ENCODE measurements at regions not wholly inside any gene's neighbourhood (a gene's known extent, or its start where the extent isn't known, plus 50 kb on each side); places are given as distances from the start of the nearest gene placed in this dataset.
A peak's percentile ranks its signal among the peaks of the same experiment; 100 is the strongest.

DNA sequence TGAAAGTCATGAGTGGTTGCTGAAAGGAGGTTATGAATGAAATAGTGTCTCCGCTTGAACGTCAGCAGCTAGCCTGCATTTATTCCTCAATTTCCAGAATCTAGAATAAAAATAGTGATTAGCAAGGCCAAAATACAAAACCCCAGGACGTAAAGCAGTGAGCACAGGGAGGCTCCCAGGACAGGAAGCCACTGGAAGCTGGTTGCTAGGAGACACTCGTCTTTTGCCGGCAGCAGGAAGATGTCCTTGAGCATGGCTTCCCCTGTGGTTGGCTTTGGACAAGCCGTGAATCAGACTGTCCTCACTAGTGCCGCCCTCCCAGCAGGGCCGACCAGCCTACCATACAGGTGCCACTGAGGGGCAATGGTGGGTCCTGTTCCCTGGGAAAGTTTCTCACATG, 374.4 kb downstream of the MTX2 start:
- FAIRE-seq (no peak), DNase-seq (ENCODE audit: low spot score) (peak; percentile 26), ATAC-seq (peak; percentile 79)
- Histone ChIP-seq H3K27me3 (ENCODE audit: control insufficient read depth in 1 of 2, insufficient read depth in 2 of 2, low read length in 2 of 2) (peaks cover 1 to 64% of the 10 kb centered on the region in 2 experiments; a peak in 4 of 5 replicates), H3K4me2 (ENCODE audit: low read depth, low read length) (no peak overlapping the region), H3K79me2 (ENCODE audit: insufficient read depth, low read length) (no peaks in the 10 kb centered on the region), H2AFZ (ENCODE audit: low read length) (no peak overlapping the region), H3K27ac (ENCODE audit: extremely low read length, insufficient read depth, low read length) (no peak overlapping the region), H4K20me1 (ENCODE audit: insufficient read depth, low read length) (no peaks in the 10 kb centered on the region), H3K4me3 (replicated peaks in 1 of 3; ENCODE audit: insufficient read depth in 1 of 3, low read depth in 2 of 3, low read length in 3 of 3) (no peak overlapping the region), H3K4me1 (ENCODE audit: insufficient read depth, low read length) (no peaks in the 10 kb centered on the region), H3K36me3 (replicated peaks in 1 of 2; ENCODE audit: control insufficient read depth in 1 of 2, insufficient read depth in 2 of 2, low read length in 2 of 2) (no peaks in the 10 kb centered on the region), H3K9me3 (ENCODE audit: low read length) (no peaks in the 10 kb centered on the region), H3K9ac (ENCODE audit: insufficient read depth, low read depth, low read length) (no peak overlapping the region)
- WGBS (ENCODE audit: low lambda C conversion rate), result 17% methylated on average over 8 of the region's 8 CpGs
- in situ Hi-C loops (cut with HindIII; ENCODE audit: extremely low pct_ligation_motif_present, low pct_unique_long_range_greater_than_20kb), result no loop called here
- ChIA-PET POLR2A (no interaction called here), CTCF (ENCODE audit: low intra/inter-chr PET ratio, low total read pairs) (no interaction called here)
- BruUV-seq (replicated peaks), result no TSS peak
- intact Hi-C loops (cut with micrococcal nuclease; ENCODE audit: unreplicated experiment), result no loop called here
- TF ChIP-seq RFX3 (CRISPR knock-in tag; IDR thresholded peaks at IDR 0.05), result peak; percentile 65
- TF ChIP-seq NCOR1 (IDR thresholded peaks at IDR 0.05; ENCODE audit: borderline replicate concordance, low read length), result no peak
- TF ChIP-seq RFX1 (IDR thresholded peaks at IDR 0.05), result peak; percentile 37; the same call in 1 of the 2 replicates
- TF ChIP-seq NFE2L1 (CRISPR knock-in tag; IDR thresholded peaks at IDR 0.05; ENCODE audit: borderline replicate concordance), result no peak
- TF ChIP-seq ZNF253 (CRISPR knock-in tag; IDR thresholded peaks at IDR 0.05; ENCODE audit: borderline replicate concordance), result no peak
- TF ChIP-seq, protein P1, sequence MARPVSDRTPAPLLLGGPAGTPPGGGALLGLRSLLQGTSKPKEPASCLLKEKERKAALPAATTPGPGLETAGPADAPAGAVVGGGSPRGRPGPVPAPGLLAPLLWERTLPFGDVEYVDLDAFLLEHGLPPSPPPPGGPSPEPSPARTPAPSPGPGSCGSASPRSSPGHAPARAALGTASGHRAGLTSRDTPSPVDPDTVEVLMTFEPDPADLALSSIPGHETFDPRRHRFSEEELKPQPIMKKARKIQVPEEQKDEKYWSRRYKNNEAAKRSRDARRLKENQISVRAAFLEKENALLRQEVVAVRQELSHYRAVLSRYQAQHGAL (CRISPR knock-in tag; IDR thresholded peaks at IDR 0.05; ENCODE audit: not compliant biosample characterization), result no peak

DNA sequence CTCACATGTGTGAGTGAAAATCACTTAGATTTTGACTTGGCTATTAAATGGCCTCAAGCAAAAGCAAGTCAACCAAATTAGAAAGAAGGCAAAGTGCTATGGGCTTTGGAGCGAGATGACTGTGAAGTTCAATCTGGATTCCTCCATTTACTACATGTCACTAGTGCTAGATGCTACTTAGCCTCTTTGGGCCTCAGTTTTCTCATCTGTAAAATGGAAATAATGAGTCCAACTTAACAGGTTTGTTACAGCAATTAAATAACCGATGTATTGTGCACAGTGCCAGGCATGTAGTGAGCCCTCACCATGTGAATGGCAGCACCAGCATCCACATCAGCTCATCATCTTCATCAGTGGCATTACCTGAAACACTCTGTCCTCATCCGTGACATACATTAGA, 376.3 kb downstream of the MTX2 start:
- Histone ChIP-seq H3K9me3 (ENCODE audit: low read length) (no peaks in the 10 kb centered on the region), H3K79me2 (ENCODE audit: insufficient read depth, low read length) (no peaks in the 10 kb centered on the region), H2AFZ (ENCODE audit: low read length) (no peak overlapping the region), H3K4me1 (ENCODE audit: insufficient read depth, low read length) (no peaks in the 10 kb centered on the region), H3K4me2 (ENCODE audit: low read depth, low read length) (no peak overlapping the region), H4K20me1 (ENCODE audit: insufficient read depth, low read length) (no peaks in the 10 kb centered on the region), H3K36me3 (replicated peaks in 1 of 2; ENCODE audit: control insufficient read depth in 1 of 2, insufficient read depth in 2 of 2, low read length in 2 of 2) (no peaks in the 10 kb centered on the region), H3K9ac (ENCODE audit: insufficient read depth, low read depth, low read length) (no peak overlapping the region), H3K27me3 (ENCODE audit: control insufficient read depth in 1 of 2, insufficient read depth in 2 of 2, low read length in 2 of 2) (peaks cover 0 to 57% of the 10 kb centered on the region in 2 experiments; a peak in 4 of 5 replicates), H3K27ac (ENCODE audit: extremely low read length, insufficient read depth, low read length) (no peak overlapping the region), H3K4me3 (replicated peaks in 1 of 3; ENCODE audit: insufficient read depth in 1 of 3, low read depth in 2 of 3, low read length in 3 of 3) (no peak overlapping the region)
- no peak for FAIRE-seq
- intact Hi-C loops (cut with micrococcal nuclease; ENCODE audit: unreplicated experiment) (no loop called here), in situ Hi-C loops (cut with HindIII; ENCODE audit: extremely low pct_ligation_motif_present, low pct_unique_long_range_greater_than_20kb) (no loop called here)
- no peak for ATAC-seq
- CTCF ChIA-PET (ENCODE audit: low intra/inter-chr PET ratio, low total read pairs), result no interaction called here
- no TSS peak for BruUV-seq (replicated peaks)
- WGBS (ENCODE audit: low lambda C conversion rate), result 13% methylated on average over 3 of the region's 3 CpGs
- POLR2A ChIA-PET, result no interaction called here
- DNase-seq (ENCODE audit: low spot score), result no peak
- TF ChIP-seq, protein P2, sequence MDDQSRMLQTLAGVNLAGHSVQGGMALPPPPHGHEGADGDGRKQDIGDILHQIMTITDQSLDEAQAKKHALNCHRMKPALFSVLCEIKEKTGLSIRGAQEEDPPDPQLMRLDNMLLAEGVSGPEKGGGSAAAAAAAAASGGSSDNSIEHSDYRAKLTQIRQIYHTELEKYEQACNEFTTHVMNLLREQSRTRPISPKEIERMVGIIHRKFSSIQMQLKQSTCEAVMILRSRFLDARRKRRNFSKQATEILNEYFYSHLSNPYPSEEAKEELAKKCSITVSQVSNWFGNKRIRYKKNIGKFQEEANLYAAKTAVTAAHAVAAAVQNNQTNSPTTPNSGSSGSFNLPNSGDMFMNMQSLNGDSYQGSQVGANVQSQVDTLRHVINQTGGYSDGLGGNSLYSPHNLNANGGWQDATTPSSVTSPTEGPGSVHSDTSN (CRISPR knock-in tag; IDR thresholded peaks at IDR 0.05; ENCODE audit: borderline replicate concordance), result no peak
- TF ChIP-seq ZMYM4 (CRISPR knock-in tag; IDR thresholded peaks at IDR 0.05) (no peak), ZNF629 (CRISPR knock-in tag; conservative IDR thresholded peaks at IDR 0.05) (peak; percentile 62; the same call in 1 of the 2 replicates), ZBTB3 (CRISPR knock-in tag; IDR thresholded peaks at IDR 0.05; ENCODE audit: borderline replicate concordance, low read depth) (no peak), ZNF317 (CRISPR knock-in tag; IDR thresholded peaks at IDR 0.05) (no peak)

Measured in HepG2 (cell line).